Sigmoid colon (tissue), 4 donors: ENCODE measurements at regions not wholly inside any gene's neighbourhood (a gene's known extent, or its start where the extent isn't known, plus 50 kb on each side); places are given as distances from the start of the nearest gene placed in this dataset.

ENCODE experiments used
- CTCF ChIP-seq, 4 experiments: fragments of 450-650 bp in 3 of 4; fragments of 200-600 bp in 1 of 4; IDR thresholded peaks; one replicate each; pipeline ENCODE4 v1.5.1; 2016 to 2019; ENCODE audit warnings: antibody characterized with exemption in 4 of 4, mild to moderate bottlenecking in 3 of 4, moderate library complexity in 2 of 4
- EP300 ChIP-seq, 4 donors: sonication (generic); formaldehyde crosslinking; IDR thresholded peaks; one replicate each; pipeline ENCODE4 v1.6.1; 2017; ENCODE audit warnings: antibody characterized with exemption in 4 of 4

- no peak for TF ChIP-seq CTCF (IDR thresholded peaks at IDR 0.05)
- no peak for TF ChIP-seq EP300 (IDR thresholded peaks at IDR 0.05)
Measured at GRCh38 chr20:19895761-19896160, 121.4 kb upstream of the NAA20 start.
